ENCODE measurements at regions not wholly inside any gene's neighbourhood (a gene's known extent, or its start where the extent isn't known, plus 50 kb on each side); places are given as distances from the start of the nearest gene placed in this dataset.
"Not testable (repeated sequence)": the region's sequence is repeated elsewhere in the genome, so short reads cannot be mapped to it uniquely, and the experiment has no call there.

GRCh38 chr1:233815357-233815756 is 89.1 kb upstream of the SLC35F3 start:
- no peak for DNase-seq
- H3K27me3 ChIP-seq = no peaks in the 10 kb centered on the region
- H3K9me3 ChIP-seq = no peaks in the 10 kb centered on the region
- TF ChIP-seq CTCF (IDR thresholded peaks at IDR 0.05) (no peak), POLR2A (IDR thresholded peaks at IDR 0.05) (no peak)
- H3K36me3 ChIP-seq = no peaks in the 10 kb centered on the region
- intact Hi-C loops (cut with DNase I; ENCODE audit: low total_unique reads) = no loop called here
- no peak overlapping the region for H3K4me3 ChIP-seq
- no peak overlapping the region for H3K27ac ChIP-seq
- no peaks in the 10 kb centered on the region for H3K4me1 ChIP-seq

GRCh38 chr1:233815865-233816264 is 88.6 kb upstream of the SLC35F3 start:
- no peaks in the 10 kb centered on the region for H3K27me3 ChIP-seq
- H3K27ac ChIP-seq = no peak overlapping the region
- no peak for DNase-seq
- TF ChIP-seq POLR2A (IDR thresholded peaks at IDR 0.05) (no peak), CTCF (IDR thresholded peaks at IDR 0.05) (no peak)
- no peaks in the 10 kb centered on the region for H3K4me1 ChIP-seq
- intact Hi-C loops (cut with DNase I; ENCODE audit: low total_unique reads) = no loop called here
- H3K4me3 ChIP-seq = no peak overlapping the region
- no peaks in the 10 kb centered on the region for H3K36me3 ChIP-seq
- no peaks in the 10 kb centered on the region for H3K9me3 ChIP-seq

GRCh38 chr1:233816348-233816747 is 88.1 kb upstream of the SLC35F3 start:
- TF ChIP-seq CTCF (IDR thresholded peaks at IDR 0.05) (no peak), POLR2A (IDR thresholded peaks at IDR 0.05) (no peak)
- no peak for DNase-seq
- H3K9me3 ChIP-seq = no peaks in the 10 kb centered on the region
- intact Hi-C loops (cut with DNase I; ENCODE audit: low total_unique reads) = no loop called here
- no peaks in the 10 kb centered on the region for H3K4me1 ChIP-seq
- no peak overlapping the region for H3K27ac ChIP-seq
- H3K27me3 ChIP-seq = no peaks in the 10 kb centered on the region
- H3K36me3 ChIP-seq = no peaks in the 10 kb centered on the region
- no peak overlapping the region for H3K4me3 ChIP-seq

- no peaks in the 10 kb centered on the region for H3K36me3 ChIP-seq
- H3K4me3 ChIP-seq = no peak overlapping the region
- no peak for DNase-seq
- no peaks in the 10 kb centered on the region for H3K9me3 ChIP-seq
- no peaks in the 10 kb centered on the region for H3K4me1 ChIP-seq
- H3K27ac ChIP-seq = no peak overlapping the region
- H3K27me3 ChIP-seq = no peaks in the 10 kb centered on the region
- no peak for TF ChIP-seq POLR2A (IDR thresholded peaks at IDR 0.05)
- no peak for TF ChIP-seq CTCF (IDR thresholded peaks at IDR 0.05)
- intact Hi-C loops (cut with DNase I; ENCODE audit: low total_unique reads) = no loop called here
Measured at GRCh38 chr1:233819042-233819441, 85.4 kb upstream of the SLC35F3 start.

GRCh38 chr1:233824179-233824578 is 80.3 kb upstream of the SLC35F3 start:
- DNase-seq; H3K27ac ChIP-seq; H3K9me3 ChIP-seq; intact Hi-C loops (cut with DNase I; ENCODE audit: low total_unique reads); H3K36me3 ChIP-seq; H3K4me3 ChIP-seq; H3K27me3 ChIP-seq; H3K4me1 ChIP-seq: not testable (repeated sequence)

GRCh38 chr1:233827937-233828336 is 76.5 kb upstream of the SLC35F3 start:
- DNase-seq; H3K9me3 ChIP-seq; H3K4me3 ChIP-seq; intact Hi-C loops (cut with DNase I; ENCODE audit: low total_unique reads); H3K27me3 ChIP-seq; H3K27ac ChIP-seq; H3K4me1 ChIP-seq; H3K36me3 ChIP-seq: not testable (repeated sequence)
